Activated CD8-positive, alpha-beta memory T cell treated with anti-CD3 and anti-CD28 coated beads, Interleukin-2, amount 50 U/mL, for 48 hours (primary cell): ENCODE measurements at regions not wholly inside any gene's neighbourhood (a gene's known extent, or its start where the extent isn't known, plus 50 kb on each side); places are given as distances from the start of the nearest gene placed in this dataset.
"Not testable (repeated sequence)": the region's sequence is repeated elsewhere in the genome, so short reads cannot be mapped to it uniquely, and the experiment has no call there.

Experiments used
- DNase-seq: peaks from one replicate; pipeline ENCODE4 v3.0.0-alpha.2; 2020

GRCh38 chr11:80719292-80719646 is 1278.4 kb upstream of the TENM4 start:
- DNase-seq = no peak

GRCh38 chr11:80718611-80719291 is 1277.9 kb upstream of the TENM4 start:
- DNase-seq = no peak

GRCh38 chr11:80702264-80702663 is 1261.4 kb upstream of the TENM4 start:
- DNase-seq = no peak

GRCh38 chr11:80700386-80700785 is 1259.6 kb upstream of the TENM4 start:
- no peak for DNase-seq

- DNase-seq = not testable (repeated sequence)
Measured at GRCh38 chr11:80699406-80700177, 1258.8 kb upstream of the TENM4 start.

GRCh38 chr11:80698637-80699036 is 1257.8 kb upstream of the TENM4 start:
- DNase-seq = no peak

- no peak for DNase-seq
Measured at GRCh38 chr11:80694385-80694784, 1253.6 kb upstream of the TENM4 start.

GRCh38 chr11:80687941-80688340 is 1247.1 kb upstream of the TENM4 start:
- no peak for DNase-seq

GRCh38 chr11:80686889-80687288 is 1246.1 kb upstream of the TENM4 start:
- DNase-seq = no peak

- DNase-seq = no peak
Measured at GRCh38 chr11:80673566-80673965, 1232.7 kb upstream of the TENM4 start.

- DNase-seq = no peak
Measured at GRCh38 chr11:80669620-80670019, 1228.8 kb upstream of the TENM4 start.

GRCh38 chr11:80668039-80668438 is 1227.2 kb upstream of the TENM4 start:
- no peak for DNase-seq

- no peak for DNase-seq
Measured at GRCh38 chr11:80655834-80656233, 1215.0 kb upstream of the TENM4 start.

GRCh38 chr11:80650966-80651365 is 1210.1 kb upstream of the TENM4 start:
- DNase-seq = no peak

GRCh38 chr11:80649186-80649585 is 1208.4 kb upstream of the TENM4 start:
- no peak for DNase-seq

- no peak for DNase-seq
Measured at GRCh38 chr11:80638296-80638695, 1197.5 kb upstream of the TENM4 start.

- no peak for DNase-seq
Measured at GRCh38 chr11:80637571-80637970, 1196.7 kb upstream of the TENM4 start.

- no peak for DNase-seq
Measured at GRCh38 chr11:80636999-80637398, 1196.2 kb upstream of the TENM4 start.

GRCh38 chr11:80635178-80635577 is 1194.3 kb upstream of the TENM4 start:
- no peak for DNase-seq

GRCh38 chr11:80632691-80633090 is 1191.9 kb upstream of the TENM4 start:
- no peak for DNase-seq

GRCh38 chr11:80632156-80632555 is 1191.3 kb upstream of the TENM4 start:
- DNase-seq = no peak

GRCh38 chr11:80629466-80629865 is 1188.6 kb upstream of the TENM4 start:
- DNase-seq = no peak

GRCh38 chr11:80627364-80627763 is 1186.5 kb upstream of the TENM4 start:
- DNase-seq = no peak

- no peak for DNase-seq
Measured at GRCh38 chr11:80626721-80627120, 1185.9 kb upstream of the TENM4 start.

GRCh38 chr11:80625563-80625962 is 1184.7 kb upstream of the TENM4 start:
- DNase-seq = no peak
